VCaP (cell line): ENCODE measurements at regions not wholly inside any gene's neighbourhood (a gene's known extent, or its start where the extent isn't known, plus 50 kb on each side); places are given as distances from the start of the nearest gene placed in this dataset.
"Not testable (repeated sequence)": the region's sequence is repeated elsewhere in the genome, so short reads cannot be mapped to it uniquely, and the experiment has no call there.

Experiments
- H3K27ac ChIP-seq: fragments of 450-650 bp; 2 replicates; pipeline ENCODE4 v1.5.1; 2017
- TF ChIP-seq, protein P1 (sequence below): fragments of 450-650 bp; conservative IDR thresholded peaks from 2 replicates; pipeline ENCODE4 v1.5.1; 2017; ENCODE audit warnings: mild to moderate bottlenecking, moderate library complexity

DNA sequence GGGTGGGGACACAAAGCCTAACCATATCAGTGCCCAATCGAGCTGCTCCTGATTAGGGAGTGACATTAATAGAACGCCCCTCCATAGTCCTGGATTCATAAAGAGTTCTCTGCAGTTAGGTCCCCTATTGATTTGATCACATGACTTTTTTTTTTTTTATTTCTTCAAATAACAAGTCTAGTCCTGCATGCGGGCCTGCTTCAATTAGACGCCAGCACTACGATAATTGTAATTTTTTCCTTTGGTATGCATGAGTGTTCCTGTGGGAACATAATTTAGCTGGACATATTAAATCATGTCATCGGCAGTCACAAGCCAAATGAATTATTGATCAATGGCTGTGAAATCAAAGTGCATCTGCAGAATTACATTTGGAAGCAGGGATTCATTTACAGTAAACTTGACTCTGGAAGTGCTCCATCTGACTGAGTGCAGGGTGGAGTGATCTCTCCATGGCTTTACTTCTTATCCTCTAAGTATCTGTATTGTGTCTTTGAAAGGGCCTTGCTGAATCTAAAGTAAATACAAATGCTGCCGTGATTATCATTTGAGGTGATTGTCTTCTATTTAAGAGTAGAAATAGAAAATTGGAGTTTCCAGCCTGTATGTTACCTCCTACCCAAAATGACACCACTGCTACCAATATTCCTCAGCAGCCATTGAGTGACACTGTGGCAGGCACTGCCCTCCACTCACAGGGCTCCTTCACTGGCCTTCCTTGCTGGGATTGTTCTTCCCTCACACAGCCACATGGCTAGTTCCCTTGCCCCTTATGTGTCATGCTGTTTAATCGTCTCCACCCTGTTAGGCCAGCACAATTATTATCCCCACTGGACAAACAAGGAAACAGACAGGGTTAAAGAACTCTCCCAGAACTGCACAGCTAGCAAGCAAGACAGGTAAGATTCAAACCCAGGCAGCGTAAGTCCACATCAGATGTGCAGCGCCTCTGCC lies 337.4 kb upstream of the ID2 start:
- no peak overlapping the region for H3K27ac ChIP-seq
- TF ChIP-seq, protein P1, sequence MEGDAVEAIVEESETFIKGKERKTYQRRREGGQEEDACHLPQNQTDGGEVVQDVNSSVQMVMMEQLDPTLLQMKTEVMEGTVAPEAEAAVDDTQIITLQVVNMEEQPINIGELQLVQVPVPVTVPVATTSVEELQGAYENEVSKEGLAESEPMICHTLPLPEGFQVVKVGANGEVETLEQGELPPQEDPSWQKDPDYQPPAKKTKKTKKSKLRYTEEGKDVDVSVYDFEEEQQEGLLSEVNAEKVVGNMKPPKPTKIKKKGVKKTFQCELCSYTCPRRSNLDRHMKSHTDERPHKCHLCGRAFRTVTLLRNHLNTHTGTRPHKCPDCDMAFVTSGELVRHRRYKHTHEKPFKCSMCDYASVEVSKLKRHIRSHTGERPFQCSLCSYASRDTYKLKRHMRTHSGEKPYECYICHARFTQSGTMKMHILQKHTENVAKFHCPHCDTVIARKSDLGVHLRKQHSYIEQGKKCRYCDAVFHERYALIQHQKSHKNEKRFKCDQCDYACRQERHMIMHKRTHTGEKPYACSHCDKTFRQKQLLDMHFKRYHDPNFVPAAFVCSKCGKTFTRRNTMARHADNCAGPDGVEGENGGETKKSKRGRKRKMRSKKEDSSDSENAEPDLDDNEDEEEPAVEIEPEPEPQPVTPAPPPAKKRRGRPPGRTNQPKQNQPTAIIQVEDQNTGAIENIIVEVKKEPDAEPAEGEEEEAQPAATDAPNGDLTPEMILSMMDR = no peak

GRCh38 chr2:8345200-8345599 lies 336.7 kb upstream of the ID2 start:
- H3K27ac ChIP-seq = no peak overlapping the region
- TF ChIP-seq, protein P1 = no peak

DNA sequence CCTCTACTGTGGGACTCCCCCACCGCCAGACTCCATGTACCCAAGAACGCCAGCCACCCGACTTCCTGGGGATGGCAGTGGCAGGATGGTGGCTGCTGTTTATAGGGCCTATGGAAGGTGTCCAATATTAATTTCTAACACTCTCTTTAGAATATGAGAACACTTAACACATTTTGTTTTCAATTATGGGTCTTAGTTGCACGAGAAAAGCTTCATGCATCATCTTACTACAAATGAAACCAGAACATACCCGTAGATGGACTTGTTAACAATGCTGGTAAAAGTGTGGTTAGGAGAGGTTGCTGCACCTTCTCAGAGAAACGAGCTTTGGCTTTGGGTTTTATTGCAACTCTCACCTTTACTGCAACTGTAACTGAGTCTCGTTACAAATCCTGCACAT lies 335.6 kb upstream of the ID2 start:
- TF ChIP-seq, protein P1 = no peak
- no peak overlapping the region for H3K27ac ChIP-seq

DNA sequence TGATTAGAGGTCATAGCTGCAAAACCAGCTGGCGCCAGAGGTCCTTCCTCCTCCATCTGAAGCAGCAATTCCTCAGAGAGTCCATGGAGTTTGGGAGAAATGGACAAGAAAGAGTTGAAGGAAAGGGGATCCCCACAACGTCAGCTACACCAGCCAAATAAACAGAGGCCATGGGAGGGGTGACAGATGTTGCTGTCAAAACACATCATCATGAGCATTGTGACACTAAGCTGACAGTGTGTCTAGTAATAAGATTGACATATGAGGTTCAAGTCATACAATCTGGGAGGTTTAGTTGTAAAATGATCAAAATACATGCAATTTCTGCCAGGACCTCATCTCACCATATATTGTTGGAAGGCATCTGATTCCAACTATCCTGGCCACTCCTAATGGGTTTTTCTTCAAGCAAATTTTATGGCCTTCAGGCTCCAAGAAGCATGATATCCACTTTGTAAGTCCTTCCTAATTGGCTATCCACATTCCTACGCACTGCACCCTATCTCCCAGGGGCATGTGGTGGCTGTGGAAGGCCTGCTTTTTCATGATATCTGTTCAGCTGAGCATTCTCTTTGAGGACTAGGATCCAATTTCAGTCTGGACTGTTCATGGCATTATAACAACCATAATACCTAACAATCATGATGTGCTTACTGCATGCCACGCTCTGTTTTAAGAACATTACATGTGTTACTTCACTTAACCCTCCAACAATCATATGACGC lies 335.0 kb upstream of the ID2 start:
- TF ChIP-seq, protein P1 = no peak
- no peak overlapping the region for H3K27ac ChIP-seq

DNA sequence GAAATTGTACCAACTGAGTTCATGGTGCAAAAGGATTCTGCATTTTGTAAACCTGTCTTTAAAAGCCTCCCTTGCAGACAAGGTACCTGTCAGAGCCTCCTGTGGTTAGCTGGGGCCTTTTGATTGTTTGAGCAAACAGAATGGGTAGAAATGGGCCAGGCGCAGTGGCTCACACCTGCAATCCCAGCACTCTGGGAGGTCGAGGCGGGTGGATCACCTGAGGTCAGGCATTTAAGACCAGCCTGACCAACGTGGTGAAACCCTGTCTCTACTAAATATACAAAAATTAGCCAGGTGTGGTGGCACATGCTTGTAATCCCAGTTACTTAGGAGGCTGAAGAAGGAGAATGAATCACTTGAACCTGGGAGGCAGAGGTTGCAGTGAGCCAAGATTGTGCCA lies 332.9 kb upstream of the ID2 start:
- not testable (repeated sequence) for H3K27ac ChIP-seq

- TF ChIP-seq, protein P1 = no peak
- H3K27ac ChIP-seq = no peak overlapping the region
Measured at GRCh38 chr2:8352296-8352695, 329.6 kb upstream of the ID2 start.

GRCh38 chr2:8352989-8353388 lies 328.9 kb upstream of the ID2 start:
- TF ChIP-seq, protein P1 = no peak

More at GRCh38 chr2:8352989-8353388, 328.9 kb upstream of the ID2 start:
- no peak overlapping the region for H3K27ac ChIP-seq
